Tibial nerve (tissue), 4 donors: ENCODE measurements at regions not wholly inside any gene's neighbourhood (a gene's known extent, or its start where the extent isn't known, plus 50 kb on each side); places are given as distances from the start of the nearest gene placed in this dataset.

Source experiments
- CTCF ChIP-seq, 5 experiments: fragments of 200-600 bp in 3 of 5; fragments of 450-650 bp in 2 of 5; sonication (generic) in 3 of 5; IDR thresholded peaks; one replicate each; pipeline ENCODE4 v1.5.1; 2016 to 2019; ENCODE audit warnings: antibody characterized with exemption in 5 of 5, mild to moderate bottlenecking in 3 of 5, moderate library complexity in 2 of 5
- EP300 ChIP-seq, 2 donors: sonication (generic); formaldehyde crosslinking; IDR thresholded peaks; one replicate each; pipeline ENCODE4 v1.6.1; 2017; ENCODE audit warnings: antibody characterized with exemption in 2 of 2, mild to moderate bottlenecking in 1 of 2
- POLR2A ChIP-seq, 2 donors: fragments of 450-650 bp; IDR thresholded peaks; one replicate each; pipeline ENCODE4 v1.6.1; 2017; ENCODE audit warnings: antibody characterized with exemption in 2 of 2, mild to moderate bottlenecking in 2 of 2, moderate library complexity in 2 of 2

- no peak for TF ChIP-seq CTCF (IDR thresholded peaks at IDR 0.05)
- TF ChIP-seq POLR2A (IDR thresholded peaks at IDR 0.05) = no peak
- no peak for TF ChIP-seq EP300 (IDR thresholded peaks at IDR 0.05)
Observed at GRCh38 chr10:128874331-128874730, 592.7 kb upstream of the MGMT start.
